HL-60/S4 treated with phorbol 12-myristate 13-acetate at 8.2 ng/mL for 4 days and 3 days (cell line): ENCODE measurements at regions not wholly inside any gene's neighbourhood (a gene's known extent, or its start where the extent isn't known, plus 50 kb on each side); places are given as distances from the start of the nearest gene placed in this dataset.

ENCODE experiments used
- in situ Hi-C: fragments of 300-500 bp; cut with MboI; formaldehyde crosslinking; loops from 2 replicates; pipeline ENCODE4 v1.15.0; 2022; ENCODE audit warnings: low sequenced_read_pairs

- in situ Hi-C loops: no loop called here
Observed at GRCh38 chr5:40292006-40292405, 387.7 kb upstream of the PTGER4 start.

GRCh38 chr5:40291338-40291737 is 388.4 kb upstream of the PTGER4 start:
- in situ Hi-C loops: no loop called here

- in situ Hi-C loops: no loop called here
Observed at GRCh38 chr5:40288800-40289485, 390.8 kb upstream of the PTGER4 start.

DNA sequence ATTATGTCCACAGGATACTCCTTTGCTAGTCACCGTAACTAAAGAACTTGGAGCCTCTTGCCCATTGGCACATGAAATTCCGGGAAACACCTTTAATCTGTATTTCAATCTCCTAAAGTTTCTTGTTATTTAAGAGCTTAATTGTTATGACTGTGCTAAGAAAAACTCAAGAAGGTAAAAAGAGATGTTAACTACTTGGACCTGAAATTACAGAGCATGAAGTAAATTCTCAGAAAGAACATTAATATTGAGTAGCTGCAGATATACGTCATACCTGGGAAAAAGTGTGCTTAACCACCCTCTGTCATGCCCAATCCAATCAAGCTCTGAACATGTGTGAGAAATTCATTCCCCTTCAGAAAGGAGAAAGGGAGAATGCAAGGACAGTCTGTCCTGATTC is 394.9 kb upstream of the PTGER4 start:
- in situ Hi-C loops: no loop called here

- in situ Hi-C loops: no loop called here
Observed at GRCh38 chr5:40278881-40279280, 400.8 kb upstream of the PTGER4 start.

GRCh38 chr5:40277161-40277906 is 402.4 kb upstream of the PTGER4 start:
- in situ Hi-C loops: no loop called here

DNA sequence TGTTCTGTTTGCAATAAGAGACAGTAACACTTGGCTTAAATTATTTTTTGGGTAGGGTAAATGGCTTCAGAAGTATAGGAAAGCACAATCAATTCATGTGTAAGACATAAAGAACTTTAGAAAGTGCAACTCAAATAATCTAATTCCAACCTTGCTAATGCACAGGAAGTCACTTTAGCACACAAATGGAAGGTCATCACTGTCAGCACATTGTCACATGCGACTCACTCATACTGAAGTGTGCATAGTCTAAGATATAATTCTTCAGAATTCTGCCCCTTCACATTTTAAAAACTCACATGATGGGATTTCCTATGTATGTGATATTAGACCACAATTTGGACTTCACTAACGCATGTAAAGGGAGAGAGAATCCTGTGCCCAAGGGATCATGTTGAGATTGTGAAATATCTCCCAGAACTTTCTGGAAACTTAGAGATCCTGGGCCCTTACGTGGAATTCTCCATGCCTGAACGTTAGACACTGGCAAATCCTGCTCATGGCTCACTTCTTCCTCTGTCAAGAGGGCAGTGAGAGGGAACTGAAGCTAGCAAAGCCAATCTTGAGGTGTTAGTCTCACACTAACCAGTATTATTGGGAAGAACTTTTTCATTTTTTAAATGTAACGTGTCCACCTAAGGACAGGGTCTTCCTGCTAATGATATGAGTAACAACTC is 403.2 kb upstream of the PTGER4 start:
- in situ Hi-C loops: no loop called here

- in situ Hi-C loops: no loop called here
Observed at GRCh38 chr5:40274568-40274967, 405.1 kb upstream of the PTGER4 start.

- in situ Hi-C loops: no loop called here
Observed at GRCh38 chr5:40273936-40274335, 405.8 kb upstream of the PTGER4 start.

DNA sequence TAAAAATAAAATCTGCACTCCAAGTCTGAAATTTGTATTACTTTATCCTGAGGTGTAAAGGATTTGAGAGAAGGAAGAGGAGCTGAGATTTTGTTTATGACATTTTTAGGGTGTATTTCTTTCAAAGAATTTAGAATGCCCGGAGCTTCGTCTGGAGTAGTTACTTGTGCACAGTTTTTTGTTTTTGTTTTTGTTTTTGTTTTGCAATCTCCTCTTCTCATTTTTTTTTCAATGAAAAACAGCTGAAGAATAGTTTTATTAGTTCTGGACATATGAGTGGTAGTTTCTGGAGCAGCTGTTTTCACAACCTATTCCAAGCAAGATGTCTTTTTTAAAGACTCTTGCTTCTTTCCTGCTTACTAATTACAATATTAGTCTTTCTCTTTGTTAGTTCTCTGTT is 408.2 kb upstream of the PTGER4 start:
- in situ Hi-C loops: no loop called here

GRCh38 chr5:40270274-40270845 is 409.4 kb upstream of the PTGER4 start:
- in situ Hi-C loops: no loop called here

- in situ Hi-C loops: no loop called here
Observed at GRCh38 chr5:40268088-40268487, 411.6 kb upstream of the PTGER4 start.

- in situ Hi-C loops: no loop called here
Observed at GRCh38 chr5:40266952-40267351, 412.8 kb upstream of the PTGER4 start.

- in situ Hi-C loops: no loop called here
Observed at GRCh38 chr5:40261984-40262383, 417.7 kb upstream of the PTGER4 start.

DNA sequence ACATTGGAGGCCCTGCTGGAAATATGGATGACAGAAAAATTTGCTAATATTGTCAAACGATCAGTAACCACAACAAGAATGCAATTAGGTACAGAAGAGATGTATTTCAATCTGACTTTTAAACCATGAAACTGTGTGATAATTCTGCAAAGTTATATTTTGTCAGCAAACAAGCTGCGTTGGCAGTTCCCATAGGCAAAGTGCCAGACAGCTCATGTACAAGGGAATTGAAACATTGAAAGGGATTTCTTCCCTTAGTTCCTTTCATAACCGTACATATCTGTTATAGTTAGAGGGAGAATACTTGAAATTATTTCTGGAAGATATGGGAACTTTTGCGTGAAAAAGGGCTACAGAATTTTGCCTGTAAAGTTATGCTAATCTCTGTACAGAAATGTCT is 419.4 kb upstream of the PTGER4 start:
- in situ Hi-C loops: no loop called here

- in situ Hi-C loops: no loop called here
Observed at GRCh38 chr5:40258222-40258621, 421.5 kb upstream of the PTGER4 start.

GRCh38 chr5:40240671-40241070 is 439.0 kb upstream of the PTGER4 start:
- in situ Hi-C loops: no loop called here

- in situ Hi-C loops: no loop called here
Observed at GRCh38 chr5:40240111-40240510, 439.6 kb upstream of the PTGER4 start.

DNA sequence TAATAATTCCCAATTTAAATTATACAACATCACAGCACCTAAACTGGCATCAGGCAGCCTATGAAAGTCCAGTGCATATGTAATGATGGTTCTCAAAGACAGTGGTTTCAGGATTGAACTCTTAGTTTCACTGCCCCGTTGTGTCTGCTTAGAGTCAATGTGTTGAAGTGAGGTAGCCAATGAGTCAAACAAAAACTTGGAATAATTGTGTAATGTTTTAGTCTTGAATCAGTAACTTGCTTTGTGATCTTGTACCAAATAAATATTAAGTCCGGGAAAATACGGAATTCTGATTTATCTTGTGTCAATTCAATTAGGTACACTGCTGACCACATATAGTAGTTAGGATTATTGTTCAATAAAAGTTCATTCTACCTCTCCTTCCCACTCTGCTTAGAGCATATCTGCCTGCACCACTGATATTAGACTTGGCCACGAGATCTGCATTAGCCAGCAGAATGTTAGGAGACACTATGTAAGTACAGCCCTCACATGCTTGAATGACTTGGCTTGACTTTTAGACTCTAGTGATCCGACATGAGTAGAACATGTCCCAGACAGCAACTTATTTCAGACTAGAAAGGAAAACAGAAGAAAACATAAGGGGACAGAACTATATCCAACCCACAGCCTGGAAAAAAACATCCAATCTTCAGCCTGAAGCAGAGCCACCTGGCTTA is 441.5 kb upstream of the PTGER4 start:
- in situ Hi-C loops: no loop called here

GRCh38 chr5:40235471-40236400 is 444.0 kb upstream of the PTGER4 start:
- in situ Hi-C loops: no loop called here
